ENCODE measurements at regions not wholly inside any gene's neighbourhood (a gene's known extent, or its start where the extent isn't known, plus 50 kb on each side); places are given as distances from the start of the nearest gene placed in this dataset.

DNA sequence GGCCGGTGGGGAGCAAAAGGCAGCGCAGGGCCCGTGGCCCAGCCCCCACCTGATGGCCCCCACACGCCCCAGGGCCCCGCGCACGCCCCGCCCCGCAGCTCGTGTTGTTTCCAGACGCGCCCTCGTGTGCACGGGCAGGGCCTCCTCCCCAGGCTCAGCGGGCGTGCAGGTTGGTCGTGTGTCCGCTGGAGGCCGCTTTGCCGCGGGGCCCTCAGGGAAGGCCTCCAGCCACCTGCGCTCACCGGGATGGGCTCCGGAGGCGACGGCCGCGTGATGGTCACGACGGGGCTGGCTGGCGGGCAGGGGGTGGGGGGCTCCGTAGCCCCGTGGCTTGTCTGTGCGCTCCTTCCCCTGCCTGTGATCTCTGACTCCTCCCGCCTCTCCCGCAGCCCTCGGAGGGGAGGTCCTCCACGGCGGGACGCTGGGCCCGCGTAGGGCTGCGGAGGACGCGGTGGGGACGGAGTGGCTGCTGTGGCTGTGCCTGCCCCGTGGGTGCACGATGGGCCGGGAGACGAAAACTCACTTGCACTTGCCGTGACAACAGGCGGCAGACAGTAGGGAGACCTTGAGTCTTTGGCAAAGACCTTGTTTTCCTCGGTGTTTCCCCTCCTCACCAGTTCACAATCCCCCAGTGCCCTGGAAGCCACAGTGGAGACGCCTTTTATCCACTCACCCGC, 67.1 kb downstream of the RTP5 start:
- H3K4me3 ChIP-seq (replicated peaks; ENCODE audit: insufficient read depth, low read length), result no peak overlapping the region
- H3K27me3 ChIP-seq (ENCODE audit: insufficient read depth, poor library complexity, severe bottlenecking), result no peaks in the 10 kb centered on the region
- TF ChIP-seq SPI1 (IDR thresholded peaks at IDR 0.05; ENCODE audit: borderline replicate concordance, low read depth), result no peak
- no peak for TF ChIP-seq GABPA (IDR thresholded peaks at IDR 0.05; ENCODE audit: low read depth)
- TF ChIP-seq CTCF (IDR thresholded peaks at IDR 0.05; ENCODE audit: insufficient read depth, low read length), result no peak
- TF ChIP-seq, protein P1, sequence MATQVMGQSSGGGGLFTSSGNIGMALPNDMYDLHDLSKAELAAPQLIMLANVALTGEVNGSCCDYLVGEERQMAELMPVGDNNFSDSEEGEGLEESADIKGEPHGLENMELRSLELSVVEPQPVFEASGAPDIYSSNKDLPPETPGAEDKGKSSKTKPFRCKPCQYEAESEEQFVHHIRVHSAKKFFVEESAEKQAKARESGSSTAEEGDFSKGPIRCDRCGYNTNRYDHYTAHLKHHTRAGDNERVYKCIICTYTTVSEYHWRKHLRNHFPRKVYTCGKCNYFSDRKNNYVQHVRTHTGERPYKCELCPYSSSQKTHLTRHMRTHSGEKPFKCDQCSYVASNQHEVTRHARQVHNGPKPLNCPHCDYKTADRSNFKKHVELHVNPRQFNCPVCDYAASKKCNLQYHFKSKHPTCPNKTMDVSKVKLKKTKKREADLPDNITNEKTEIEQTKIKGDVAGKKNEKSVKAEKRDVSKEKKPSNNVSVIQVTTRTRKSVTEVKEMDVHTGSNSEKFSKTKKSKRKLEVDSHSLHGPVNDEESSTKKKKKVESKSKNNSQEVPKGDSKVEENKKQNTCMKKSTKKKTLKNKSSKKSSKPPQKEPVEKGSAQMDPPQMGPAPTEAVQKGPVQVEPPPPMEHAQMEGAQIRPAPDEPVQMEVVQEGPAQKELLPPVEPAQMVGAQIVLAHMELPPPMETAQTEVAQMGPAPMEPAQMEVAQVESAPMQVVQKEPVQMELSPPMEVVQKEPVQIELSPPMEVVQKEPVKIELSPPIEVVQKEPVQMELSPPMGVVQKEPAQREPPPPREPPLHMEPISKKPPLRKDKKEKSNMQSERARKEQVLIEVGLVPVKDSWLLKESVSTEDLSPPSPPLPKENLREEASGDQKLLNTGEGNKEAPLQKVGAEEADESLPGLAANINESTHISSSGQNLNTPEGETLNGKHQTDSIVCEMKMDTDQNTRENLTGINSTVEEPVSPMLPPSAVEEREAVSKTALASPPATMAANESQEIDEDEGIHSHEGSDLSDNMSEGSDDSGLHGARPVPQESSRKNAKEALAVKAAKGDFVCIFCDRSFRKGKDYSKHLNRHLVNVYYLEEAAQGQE (IDR thresholded peaks at IDR 0.05; ENCODE audit: insufficient replicate concordance, low read depth), result no peak
- no peak for TF ChIP-seq POLR2AphosphoS5 (IDR thresholded peaks at IDR 0.05; ENCODE audit: low read depth)
- no peak for DNase-seq (ENCODE audit: low read depth in 1 of 2, low spot score in 1 of 2)
- H3K27ac ChIP-seq (replicated peaks), result no peak overlapping the region

- no peak for DNase-seq (ENCODE audit: low read depth in 1 of 2, low spot score in 1 of 2)
- H3K27ac ChIP-seq (replicated peaks), result no peak overlapping the region
- no peak overlapping the region for H3K4me3 ChIP-seq (replicated peaks; ENCODE audit: insufficient read depth, low read length)
- no peak for TF ChIP-seq POLR2AphosphoS5 (IDR thresholded peaks at IDR 0.05; ENCODE audit: low read depth)
- no peak for TF ChIP-seq CTCF (IDR thresholded peaks at IDR 0.05; ENCODE audit: insufficient read depth, low read length)
- TF ChIP-seq GABPA (IDR thresholded peaks at IDR 0.05; ENCODE audit: low read depth), result no peak
- TF ChIP-seq, protein P1 (IDR thresholded peaks at IDR 0.05; ENCODE audit: insufficient replicate concordance, low read depth), result no peak
- TF ChIP-seq SPI1 (IDR thresholded peaks at IDR 0.05; ENCODE audit: borderline replicate concordance, low read depth), result no peak
- no peaks in the 10 kb centered on the region for H3K27me3 ChIP-seq (ENCODE audit: insufficient read depth, poor library complexity, severe bottlenecking)
These were observed 67.8 kb downstream of the RTP5 start for GRCh38 chr2:241937297-241937696.

- no peak overlapping the region for H3K4me3 ChIP-seq (replicated peaks; ENCODE audit: insufficient read depth, low read length)
- H3K27ac ChIP-seq (replicated peaks), result no peak overlapping the region
- H3K27me3 ChIP-seq (ENCODE audit: insufficient read depth, poor library complexity, severe bottlenecking), result no peaks in the 10 kb centered on the region
- no peak for TF ChIP-seq SPI1 (IDR thresholded peaks at IDR 0.05; ENCODE audit: borderline replicate concordance, low read depth)
- no peak for TF ChIP-seq POLR2AphosphoS5 (IDR thresholded peaks at IDR 0.05; ENCODE audit: low read depth)
- no peak for TF ChIP-seq GABPA (IDR thresholded peaks at IDR 0.05; ENCODE audit: low read depth)
- TF ChIP-seq CTCF (IDR thresholded peaks at IDR 0.05; ENCODE audit: insufficient read depth, low read length), result no peak
- TF ChIP-seq, protein P1 (IDR thresholded peaks at IDR 0.05; ENCODE audit: insufficient replicate concordance, low read depth), result no peak
- no peak for DNase-seq (ENCODE audit: low read depth in 1 of 2, low spot score in 1 of 2)
These were observed 70.0 kb downstream of the RTP5 start for GRCh38 chr2:241939541-241939940.
